ENCODE measurements at regions not wholly inside any gene's neighbourhood (a gene's known extent, or its start where the extent isn't known, plus 50 kb on each side); places are given as distances from the start of the nearest gene placed in this dataset.

DNA sequence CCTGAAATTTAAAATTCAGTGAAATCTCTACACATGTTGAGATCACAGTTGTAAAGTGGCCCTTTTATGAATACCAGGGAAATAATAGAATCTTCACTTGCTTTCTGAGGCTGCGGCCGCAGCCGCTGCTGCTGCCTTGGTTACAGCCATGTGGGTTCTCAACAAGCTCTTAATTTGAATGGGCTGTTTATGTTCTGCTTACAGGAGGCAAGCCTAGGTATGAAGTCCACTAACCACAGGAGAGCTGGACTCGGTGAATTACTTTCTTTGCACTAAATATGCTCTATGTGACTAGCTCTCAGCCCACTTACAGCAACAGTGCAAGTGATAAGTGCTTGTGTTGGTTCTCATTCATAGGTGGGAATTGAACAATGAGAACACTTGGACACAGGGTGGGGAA is 410.8 kb downstream of the SFMBT2 start:
- no peak for TF ChIP-seq CTCF (conservative IDR thresholded peaks at IDR 0.05; ENCODE audit: low read depth, low read length)
- DNase-seq (ENCODE audit: low read depth): no peak
- H3K4me3 ChIP-seq (ENCODE audit: low read depth, low read length): no peak overlapping the region

DNA sequence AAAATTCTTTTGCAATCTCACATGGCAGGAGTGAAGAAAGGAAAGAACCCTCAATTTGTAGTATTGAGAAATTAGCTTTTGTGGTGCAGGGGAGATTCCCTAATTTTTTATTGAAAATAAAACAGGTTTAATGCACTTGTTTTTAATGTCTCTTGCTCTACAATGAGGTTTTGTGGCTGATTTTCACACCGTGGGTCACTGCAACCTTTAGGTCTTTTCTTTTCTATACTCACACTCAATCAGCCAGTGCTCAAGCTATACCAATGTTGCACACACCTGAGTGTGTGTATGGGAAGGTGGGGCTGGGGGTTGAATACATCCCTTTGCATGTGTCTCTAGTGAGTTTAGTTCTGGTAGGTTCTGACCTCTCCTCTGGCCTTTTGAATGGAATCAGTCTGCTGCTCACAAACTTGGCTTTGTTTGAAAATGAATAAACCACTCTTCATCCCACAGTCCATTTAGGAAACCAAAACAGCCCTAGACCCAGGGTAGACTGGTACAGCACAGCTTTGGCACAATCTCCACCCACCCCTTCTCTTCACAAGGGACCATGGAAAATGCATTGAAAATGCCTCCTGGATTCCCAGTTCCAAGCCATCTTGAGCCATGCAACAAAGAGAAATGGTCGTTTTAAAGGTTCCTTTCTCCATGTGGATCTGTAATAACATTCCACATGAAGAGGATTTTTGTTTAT is 411.5 kb downstream of the SFMBT2 start:
- DNase-seq (ENCODE audit: low read depth): no peak
- no peak for TF ChIP-seq CTCF (conservative IDR thresholded peaks at IDR 0.05; ENCODE audit: low read depth, low read length)
- H3K4me3 ChIP-seq (ENCODE audit: low read depth, low read length): no peak overlapping the region

- DNase-seq (ENCODE audit: low read depth): no peak
- no peak for TF ChIP-seq CTCF (conservative IDR thresholded peaks at IDR 0.05; ENCODE audit: low read depth, low read length)
- no peak overlapping the region for H3K4me3 ChIP-seq (ENCODE audit: low read depth, low read length)
Observed at GRCh38 chr10:6997509-6997908, 413.3 kb downstream of the SFMBT2 start.

GRCh38 chr10:6996431-6996830 is 414.4 kb downstream of the SFMBT2 start:
- no peak for TF ChIP-seq CTCF (conservative IDR thresholded peaks at IDR 0.05; ENCODE audit: low read depth, low read length)
- DNase-seq (ENCODE audit: low read depth): no peak
- no peak overlapping the region for H3K4me3 ChIP-seq (ENCODE audit: low read depth, low read length)

DNA sequence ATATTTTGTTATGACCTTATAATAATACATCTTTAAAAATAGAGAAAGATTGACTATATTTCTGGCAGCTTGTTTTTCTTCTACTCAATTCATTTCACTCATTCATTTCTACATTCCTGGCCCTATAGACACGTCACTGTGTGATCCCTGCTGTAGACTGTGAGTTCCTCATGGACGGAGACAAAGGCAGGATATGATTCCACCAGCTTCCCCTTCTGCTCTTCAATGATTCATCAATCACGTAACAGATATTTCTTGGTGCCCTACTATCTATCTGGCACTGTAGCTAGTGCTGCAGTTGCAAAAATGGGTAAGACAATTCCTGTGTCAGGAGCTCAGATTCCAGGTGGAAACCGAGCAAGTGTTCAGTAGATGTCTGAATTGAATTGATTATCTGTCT is 415.0 kb downstream of the SFMBT2 start:
- TF ChIP-seq CTCF (conservative IDR thresholded peaks at IDR 0.05; ENCODE audit: low read depth, low read length): no peak
- no peak overlapping the region for H3K4me3 ChIP-seq (ENCODE audit: low read depth, low read length)
- DNase-seq (ENCODE audit: low read depth): no peak

GRCh38 chr10:6995341-6995740 is 415.3 kb upstream of the PRKCQ start:
- no peak overlapping the region for H3K4me3 ChIP-seq (ENCODE audit: low read depth, low read length)
- TF ChIP-seq CTCF (conservative IDR thresholded peaks at IDR 0.05; ENCODE audit: low read depth, low read length): no peak
- DNase-seq (ENCODE audit: low read depth): no peak

DNA sequence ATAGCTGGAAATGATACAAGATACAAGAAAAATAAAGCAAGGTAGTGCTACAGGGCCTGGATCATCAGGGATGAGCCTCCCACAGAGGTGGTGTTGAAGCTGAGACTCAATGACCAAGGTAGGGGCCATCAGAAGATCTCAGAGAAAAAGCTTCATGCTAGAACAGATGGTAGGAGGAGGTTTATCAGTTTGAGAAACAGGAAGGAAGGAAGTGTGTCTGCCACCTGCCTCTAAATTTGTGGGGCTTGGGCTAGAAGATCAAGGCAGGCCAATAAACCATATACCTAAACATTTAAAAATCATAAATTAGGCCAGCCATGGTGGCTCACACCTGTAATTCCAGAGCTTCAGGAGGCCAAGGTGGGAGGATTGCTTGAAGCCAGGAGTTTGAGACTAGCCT is 410.8 kb upstream of the PRKCQ start:
- H3K4me3 ChIP-seq (ENCODE audit: low read depth, low read length): no peak overlapping the region
- no peak for TF ChIP-seq CTCF (conservative IDR thresholded peaks at IDR 0.05; ENCODE audit: low read depth, low read length)
- no peak for DNase-seq (ENCODE audit: low read depth)
